Vagina (tissue), 2 donors: ENCODE measurements at regions not wholly inside any gene's neighbourhood (a gene's known extent, or its start where the extent isn't known, plus 50 kb on each side); places are given as distances from the start of the nearest gene placed in this dataset.

ENCODE experiments used
- DNase-seq, 2 donors: peaks; one replicate each; pipeline ENCODE4 v3.0.0-alpha.2; 2017; ENCODE audit errors: extremely low spot score in 2 of 2
- H3K27ac ChIP-seq: fragments of 200-600 bp; sonication (generic); one replicate; pipeline ENCODE4 v1.5.1; 2019
- H3K27me3 ChIP-seq: fragments of 200-600 bp; sonication (generic); one replicate; pipeline ENCODE4 v1.5.1; 2019
- H3K36me3 ChIP-seq, 2 donors: fragments of 200-600 bp; sonication (generic); one replicate each; pipeline ENCODE4 v1.5.1; 2017 to 2019
- H3K4me1 ChIP-seq: fragments of 200-600 bp; sonication (generic); one replicate; pipeline ENCODE4 v1.5.1; 2019
- H3K4me3 ChIP-seq, 2 donors: fragments of 200-600 bp; sonication (generic); 1 replicate in 1 of 2; 2 replicates in 1 of 2; pipeline ENCODE4 v1.5.1; 2016 to 2019
- H3K9me3 ChIP-seq: fragments of 200-600 bp; sonication (generic); one replicate; pipeline ENCODE4 v1.5.1; 2019
- POLR2A ChIP-seq, 2 donors: fragments of 450-650 bp; IDR thresholded peaks; one replicate each; pipeline ENCODE4 v1.6.1; 2017; ENCODE audit warnings: antibody characterized with exemption in 2 of 2, mild to moderate bottlenecking in 2 of 2, moderate library complexity in 2 of 2
- POLR2AphosphoS5 ChIP-seq, 2 donors: sonication (generic); formaldehyde crosslinking; IDR thresholded peaks; one replicate each; pipeline ENCODE4 v1.9.0; 2017; ENCODE audit warnings: antibody characterized with exemption in 2 of 2, mild to moderate bottlenecking in 2 of 2, low read depth in 1 of 2; ENCODE audit not compliant: insufficient read depth in 1 of 2
- intact Hi-C: fragments of 100-400 bp; cut with DNase I; formaldehyde crosslinking; loops from one replicate; pipeline ENCODE4 v1.15.1; 2023
- TF ChIP-seq, protein P1 (sequence below), 3 experiments: fragments of 450-650 bp in 2 of 3; fragments of 200-600 bp in 1 of 3; sonication (generic) in 1 of 3; IDR thresholded peaks; one replicate each; pipeline ENCODE4 v1.5.1; 2017 to 2019; ENCODE audit warnings: antibody characterized with exemption in 3 of 3, mild to moderate bottlenecking in 2 of 3, moderate library complexity in 2 of 3

DNA sequence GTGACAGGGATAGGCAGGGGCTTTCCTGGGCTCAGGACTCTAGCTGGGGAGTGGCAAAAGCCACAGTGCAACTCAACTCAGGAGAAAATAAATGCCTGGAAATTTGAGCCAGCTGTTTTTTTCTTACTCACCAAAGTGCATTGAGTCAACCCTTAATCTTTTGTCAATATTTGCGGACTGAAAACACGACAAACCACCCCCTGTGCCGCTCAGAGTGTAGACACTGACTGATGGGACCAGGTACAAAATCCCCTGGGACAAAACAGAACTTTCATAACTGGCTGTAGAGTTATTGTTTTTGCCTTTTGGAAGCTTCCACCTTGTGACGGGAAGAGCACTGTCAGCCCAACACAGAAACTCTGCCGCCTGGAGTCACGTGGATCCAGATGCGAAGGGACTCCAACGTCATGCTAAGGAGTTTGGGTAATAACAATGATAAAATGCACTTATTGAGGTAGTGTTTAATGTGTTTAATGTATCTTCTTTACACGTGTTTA, 164.6 kb downstream of the PLPP3 start:
- TF ChIP-seq, protein P1, sequence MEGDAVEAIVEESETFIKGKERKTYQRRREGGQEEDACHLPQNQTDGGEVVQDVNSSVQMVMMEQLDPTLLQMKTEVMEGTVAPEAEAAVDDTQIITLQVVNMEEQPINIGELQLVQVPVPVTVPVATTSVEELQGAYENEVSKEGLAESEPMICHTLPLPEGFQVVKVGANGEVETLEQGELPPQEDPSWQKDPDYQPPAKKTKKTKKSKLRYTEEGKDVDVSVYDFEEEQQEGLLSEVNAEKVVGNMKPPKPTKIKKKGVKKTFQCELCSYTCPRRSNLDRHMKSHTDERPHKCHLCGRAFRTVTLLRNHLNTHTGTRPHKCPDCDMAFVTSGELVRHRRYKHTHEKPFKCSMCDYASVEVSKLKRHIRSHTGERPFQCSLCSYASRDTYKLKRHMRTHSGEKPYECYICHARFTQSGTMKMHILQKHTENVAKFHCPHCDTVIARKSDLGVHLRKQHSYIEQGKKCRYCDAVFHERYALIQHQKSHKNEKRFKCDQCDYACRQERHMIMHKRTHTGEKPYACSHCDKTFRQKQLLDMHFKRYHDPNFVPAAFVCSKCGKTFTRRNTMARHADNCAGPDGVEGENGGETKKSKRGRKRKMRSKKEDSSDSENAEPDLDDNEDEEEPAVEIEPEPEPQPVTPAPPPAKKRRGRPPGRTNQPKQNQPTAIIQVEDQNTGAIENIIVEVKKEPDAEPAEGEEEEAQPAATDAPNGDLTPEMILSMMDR (IDR thresholded peaks at IDR 0.05), result no peak
- TF ChIP-seq POLR2A (IDR thresholded peaks at IDR 0.05), result no peak
- no peak for TF ChIP-seq POLR2AphosphoS5 (IDR thresholded peaks at IDR 0.05; ENCODE audit: insufficient read depth in 1 of 2, low read depth in 1 of 2)
- intact Hi-C loops, result no loop called here
- H3K27ac ChIP-seq, result no peak overlapping the region
- no peaks in the 10 kb centered on the region for H3K27me3 ChIP-seq
- no peak for DNase-seq
- H3K4me1 ChIP-seq, result no peaks in the 10 kb centered on the region
- H3K4me3 ChIP-seq, result no peak overlapping the region
- no peaks in the 10 kb centered on the region for H3K9me3 ChIP-seq
- no peaks in the 10 kb centered on the region for H3K36me3 ChIP-seq

DNA sequence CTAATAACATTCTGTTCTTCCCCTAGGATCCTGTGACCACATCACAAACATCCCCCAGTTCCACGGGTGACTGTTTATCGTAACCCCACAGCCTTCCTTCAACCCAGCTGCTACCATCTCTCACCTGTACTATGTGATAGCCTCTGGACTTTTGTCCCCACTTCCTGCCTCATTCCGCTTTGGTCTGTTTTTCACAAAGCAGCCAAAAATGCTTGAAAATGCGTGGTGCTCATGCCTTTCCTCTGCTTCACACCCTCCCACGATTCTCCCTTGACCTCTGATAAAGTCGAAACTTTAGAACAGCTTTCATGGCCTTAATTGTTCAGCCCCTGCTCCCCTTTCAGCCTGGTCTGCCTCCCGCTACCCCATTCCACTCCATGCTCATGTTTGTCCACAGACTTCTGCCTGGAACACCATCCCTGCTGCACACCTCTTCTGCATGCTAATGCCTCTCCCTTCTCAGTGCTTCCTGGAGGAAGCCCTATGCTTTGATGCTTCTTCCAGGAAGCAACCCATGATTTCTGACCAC, 165.6 kb downstream of the PLPP3 start:
- Histone ChIP-seq H3K9me3 (no peaks in the 10 kb centered on the region), H3K36me3 (no peaks in the 10 kb centered on the region), H3K4me3 (no peak overlapping the region), H3K27ac (no peak overlapping the region), H3K4me1 (no peaks in the 10 kb centered on the region), H3K27me3 (no peaks in the 10 kb centered on the region)
- no peak for DNase-seq
- TF ChIP-seq POLR2A (IDR thresholded peaks at IDR 0.05), result no peak
- TF ChIP-seq, protein P1 (IDR thresholded peaks at IDR 0.05), result no peak
- TF ChIP-seq POLR2AphosphoS5 (IDR thresholded peaks at IDR 0.05; ENCODE audit: insufficient read depth in 1 of 2, low read depth in 1 of 2), result no peak
- intact Hi-C loops, result no loop called here

DNA sequence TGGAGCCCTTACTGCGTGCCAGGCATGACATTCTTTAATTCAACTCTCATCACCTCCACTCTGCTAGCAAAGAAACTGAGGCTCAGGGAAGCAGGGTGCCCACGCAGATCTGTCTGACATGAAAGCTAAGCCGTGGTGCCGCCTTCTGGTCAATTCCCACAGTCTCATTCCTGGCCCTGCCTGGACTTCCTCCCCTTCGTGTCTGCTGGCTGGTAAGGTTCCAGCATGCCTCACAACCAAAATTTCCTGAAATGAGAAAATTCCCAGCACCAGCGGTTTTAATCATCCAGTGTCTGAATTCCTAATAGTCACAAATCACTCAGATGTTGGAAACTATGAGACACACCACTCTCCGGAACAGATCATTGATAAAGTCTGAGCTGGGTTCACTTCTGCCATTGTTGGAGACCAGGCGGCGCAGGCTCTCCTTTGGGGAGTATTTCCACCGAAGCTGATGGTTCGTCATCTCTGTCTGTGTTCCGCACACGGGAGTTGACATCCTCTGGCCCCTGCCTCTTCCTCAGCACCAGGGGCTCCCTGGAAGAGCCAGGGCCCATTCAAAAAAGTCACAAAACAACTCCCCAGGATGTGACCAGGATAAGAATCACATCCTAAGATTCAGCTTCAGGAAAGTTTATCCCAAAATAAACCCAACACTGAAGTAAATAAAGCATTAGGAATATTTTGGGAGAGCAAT, 167.7 kb downstream of the PLPP3 start:
- no peak overlapping the region for H3K4me3 ChIP-seq
- no peak for DNase-seq
- H3K9me3 ChIP-seq, result no peaks in the 10 kb centered on the region
- H3K36me3 ChIP-seq, result no peaks in the 10 kb centered on the region
- no peaks in the 10 kb centered on the region for H3K27me3 ChIP-seq
- no peak overlapping the region for H3K27ac ChIP-seq
- intact Hi-C loops, result no loop called here
- no peaks in the 10 kb centered on the region for H3K4me1 ChIP-seq
- no peak for TF ChIP-seq POLR2A (IDR thresholded peaks at IDR 0.05)
- no peak for TF ChIP-seq POLR2AphosphoS5 (IDR thresholded peaks at IDR 0.05; ENCODE audit: insufficient read depth in 1 of 2, low read depth in 1 of 2)
- TF ChIP-seq, protein P1 (IDR thresholded peaks at IDR 0.05), result no peak

DNA sequence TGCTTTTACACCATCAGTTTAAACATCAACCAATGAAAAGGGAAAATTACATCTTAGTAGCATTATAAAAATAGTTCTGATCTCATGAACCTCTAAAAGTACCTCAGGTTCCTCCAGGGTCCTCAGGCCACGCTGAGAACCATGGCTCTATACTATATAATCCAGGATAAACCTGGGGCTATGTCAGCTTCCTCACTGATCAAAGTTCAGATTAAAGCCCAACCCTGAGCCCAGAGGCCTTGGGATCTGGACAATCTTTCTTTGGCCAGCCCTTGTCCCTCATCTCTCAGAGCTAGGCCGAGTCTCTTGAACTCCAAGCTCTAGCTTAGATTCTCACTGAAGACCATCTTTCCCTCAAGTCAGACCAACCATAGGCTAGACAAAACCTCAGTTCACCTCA, 168.3 kb downstream of the PLPP3 start:
- H3K9me3 ChIP-seq, result no peaks in the 10 kb centered on the region
- H3K27ac ChIP-seq, result no peak overlapping the region
- no peaks in the 10 kb centered on the region for H3K27me3 ChIP-seq
- no peaks in the 10 kb centered on the region for H3K4me1 ChIP-seq
- intact Hi-C loops, result no loop called here
- no peak for DNase-seq
- no peak for TF ChIP-seq POLR2AphosphoS5 (IDR thresholded peaks at IDR 0.05; ENCODE audit: insufficient read depth in 1 of 2, low read depth in 1 of 2)
- TF ChIP-seq, protein P1 (IDR thresholded peaks at IDR 0.05), result no peak
- TF ChIP-seq POLR2A (IDR thresholded peaks at IDR 0.05), result no peak
- no peak overlapping the region for H3K4me3 ChIP-seq
- no peaks in the 10 kb centered on the region for H3K36me3 ChIP-seq

DNA sequence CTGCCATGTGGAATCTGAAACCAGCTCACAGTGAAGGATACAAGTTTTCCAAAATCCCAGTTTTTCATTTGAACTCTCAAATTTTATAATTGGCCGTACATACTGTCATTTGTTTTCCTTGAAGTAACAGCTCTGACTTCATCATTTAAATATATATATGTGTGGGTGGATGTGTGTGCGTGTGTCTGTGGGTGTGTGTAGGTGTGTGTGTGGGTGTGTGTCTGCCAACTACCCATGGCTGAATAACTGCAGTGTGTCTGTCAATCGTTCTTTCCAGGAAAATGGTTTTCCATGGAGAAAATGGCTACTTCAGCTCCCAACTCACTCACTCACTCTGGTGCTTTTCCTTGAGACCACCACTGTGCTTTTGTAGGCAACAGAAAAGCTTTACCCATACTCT, 169.0 kb downstream of the PLPP3 start:
- H3K27ac ChIP-seq, result no peak overlapping the region
- TF ChIP-seq POLR2AphosphoS5 (IDR thresholded peaks at IDR 0.05; ENCODE audit: insufficient read depth in 1 of 2, low read depth in 1 of 2) (no peak), POLR2A (IDR thresholded peaks at IDR 0.05) (no peak)
- TF ChIP-seq, protein P1 (IDR thresholded peaks at IDR 0.05), result no peak
- no peak overlapping the region for H3K4me3 ChIP-seq
- H3K36me3 ChIP-seq, result no peaks in the 10 kb centered on the region
- intact Hi-C loops, result no loop called here
- no peaks in the 10 kb centered on the region for H3K27me3 ChIP-seq
- no peak for DNase-seq
- no peaks in the 10 kb centered on the region for H3K4me1 ChIP-seq
- no peaks in the 10 kb centered on the region for H3K9me3 ChIP-seq
